ENCODE measurements at regions not wholly inside any gene's neighbourhood (a gene's known extent, or its start where the extent isn't known, plus 50 kb on each side); places are given as distances from the start of the nearest gene placed in this dataset.

- DNase-seq, result no peak
Observed at GRCh38 chr19:16000024-16000663, 51.3 kb downstream of the OR10H4 start.

DNA sequence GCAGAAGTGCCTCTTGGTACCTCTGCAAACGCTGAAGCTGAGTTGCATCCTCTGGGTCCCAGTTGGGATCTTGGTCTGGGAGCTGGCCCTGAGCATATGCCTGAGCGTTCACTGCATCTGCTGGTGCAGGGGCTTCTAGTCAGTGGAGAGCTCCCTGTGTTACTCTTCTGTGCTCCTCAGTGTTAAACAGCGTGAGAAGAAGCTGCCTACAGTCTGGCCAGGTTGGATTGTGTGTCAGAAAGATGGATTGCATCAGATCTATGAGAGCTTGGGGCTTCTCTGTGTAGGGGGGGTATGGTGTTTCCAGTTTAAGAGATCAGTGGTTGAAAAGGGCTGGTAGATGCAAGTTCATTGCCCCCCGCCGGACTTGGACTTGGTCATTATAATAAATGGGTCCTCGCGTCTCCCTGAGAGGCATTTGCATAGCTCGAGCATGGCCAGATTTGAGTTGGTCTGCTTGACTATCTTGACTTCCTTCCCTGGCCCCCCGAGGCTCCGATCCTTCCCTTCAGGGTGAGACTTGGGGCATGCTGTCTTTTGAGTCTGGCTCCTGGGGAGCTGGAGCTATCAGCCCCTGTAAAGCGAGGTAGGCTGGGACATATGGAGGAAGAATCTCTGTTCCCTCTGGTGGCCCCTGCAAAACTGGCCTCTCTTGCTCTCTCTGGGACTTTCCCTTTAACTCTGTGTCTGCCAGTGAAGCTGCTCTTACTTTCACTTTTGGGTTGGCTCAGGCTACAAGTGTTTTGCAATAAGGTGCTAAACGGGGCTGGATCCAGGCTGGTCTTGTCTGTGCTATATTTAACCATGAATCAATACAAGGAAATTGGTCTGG lies 52.9 kb downstream of the OR10H4 start:
- DNase-seq, result peak; percentile 9

DNA sequence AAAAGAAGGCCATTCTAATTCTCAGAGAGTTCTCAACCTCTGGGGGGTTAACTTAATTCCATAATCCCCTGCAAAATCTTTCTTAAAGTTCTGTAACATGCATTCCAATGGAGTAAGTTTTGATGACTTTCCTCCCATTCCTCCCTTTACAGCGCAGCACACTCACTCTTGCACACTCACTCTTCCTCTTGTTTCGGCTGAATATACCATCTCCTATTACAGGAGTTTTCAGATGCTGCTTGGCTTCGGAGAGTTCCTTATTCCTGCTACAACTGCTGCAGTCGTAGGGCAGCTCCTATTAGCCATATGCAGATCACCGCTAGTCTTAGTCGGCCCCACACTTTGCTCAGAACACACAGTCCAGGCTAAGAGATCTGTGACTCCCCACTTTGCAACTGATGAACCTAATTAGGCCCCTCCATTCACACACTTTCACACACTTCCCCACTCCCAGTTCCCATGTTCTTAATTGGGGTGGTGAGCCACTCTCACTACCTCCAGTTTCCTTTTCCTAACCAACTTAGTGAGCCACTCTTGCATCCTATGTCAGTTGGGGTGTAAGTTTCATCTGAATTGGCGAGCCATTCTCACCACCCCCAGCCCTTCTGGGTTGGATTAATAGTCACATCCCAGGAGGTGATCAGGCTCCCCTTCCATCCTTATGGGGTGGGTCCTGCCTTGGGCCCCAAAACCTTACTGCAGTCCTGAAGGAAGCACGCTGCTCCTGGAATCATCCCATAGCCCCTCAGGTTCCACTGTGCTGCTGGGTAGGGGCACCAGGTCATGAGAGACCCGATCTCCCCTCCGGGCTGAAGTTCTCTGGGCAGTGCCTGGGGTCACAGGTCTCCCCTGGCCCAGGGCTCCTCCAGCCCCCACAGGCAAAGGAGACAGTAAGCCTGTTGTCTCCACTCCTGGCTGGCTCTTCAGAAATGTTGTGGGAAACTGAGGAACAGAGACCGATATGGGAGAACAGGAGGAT lies 53.9 kb downstream of the OR10H4 start:
- no peak for DNase-seq

- no peak for DNase-seq
Observed at GRCh38 chr19:16003391-16003790, 54.6 kb downstream of the OR10H4 start.

GRCh38 chr19:16005925-16006324 lies 57.1 kb downstream of the OR10H4 start:
- no peak for DNase-seq

DNA sequence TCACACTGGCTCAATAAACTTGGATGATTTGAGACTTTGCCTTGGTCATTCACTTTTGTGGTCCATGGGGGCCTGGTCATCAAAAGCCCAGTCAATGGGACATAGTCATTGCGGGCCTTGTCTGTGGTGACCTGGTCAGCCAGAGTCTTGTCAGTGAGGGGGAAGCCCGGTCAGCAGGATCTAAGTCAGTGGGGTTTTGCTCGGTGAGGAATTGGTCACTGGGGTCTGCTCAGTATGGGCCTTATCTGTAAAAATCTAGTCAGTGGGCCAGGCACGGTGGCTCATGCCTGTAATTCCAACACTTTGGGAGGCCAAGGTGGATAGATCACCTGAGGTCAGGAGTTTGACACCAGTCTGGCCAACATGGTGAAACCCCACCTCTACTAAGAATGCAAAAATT lies 63.7 kb upstream of the TPM4 start:
- no peak for DNase-seq

DNA sequence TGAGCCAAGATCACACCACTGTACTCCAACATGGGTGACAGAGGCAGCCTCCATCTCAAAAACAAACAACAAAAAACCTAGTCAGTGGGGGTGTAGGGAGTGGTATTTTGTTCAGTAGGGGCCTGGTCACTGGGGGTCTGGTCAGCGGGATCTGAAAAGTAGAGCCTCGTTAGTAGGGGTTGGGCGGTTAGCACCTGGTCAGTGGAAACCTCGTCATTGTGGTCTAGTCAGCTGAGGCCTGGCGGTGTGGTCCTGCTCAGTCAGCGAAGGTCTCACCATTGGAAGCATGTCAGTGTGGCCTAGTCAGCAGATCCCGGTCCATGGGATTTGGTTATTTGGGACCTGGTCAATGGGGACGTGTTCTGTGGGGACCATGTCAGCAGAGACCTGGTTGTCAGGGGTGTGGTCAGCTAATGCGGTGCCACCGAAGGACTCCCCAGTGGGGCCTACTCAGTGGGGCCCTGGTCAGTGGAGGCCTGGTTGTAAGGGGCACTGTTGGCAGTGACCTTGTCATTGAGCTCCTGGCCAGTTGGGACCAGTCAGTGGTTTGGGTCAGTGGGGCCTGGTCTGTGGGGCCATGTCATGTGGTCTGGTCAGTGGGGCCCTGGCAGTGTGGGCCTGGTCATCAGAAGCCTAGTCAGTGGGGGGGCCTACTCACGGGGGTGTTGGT lies 63.0 kb upstream of the TPM4 start:
- no peak for DNase-seq

DNA sequence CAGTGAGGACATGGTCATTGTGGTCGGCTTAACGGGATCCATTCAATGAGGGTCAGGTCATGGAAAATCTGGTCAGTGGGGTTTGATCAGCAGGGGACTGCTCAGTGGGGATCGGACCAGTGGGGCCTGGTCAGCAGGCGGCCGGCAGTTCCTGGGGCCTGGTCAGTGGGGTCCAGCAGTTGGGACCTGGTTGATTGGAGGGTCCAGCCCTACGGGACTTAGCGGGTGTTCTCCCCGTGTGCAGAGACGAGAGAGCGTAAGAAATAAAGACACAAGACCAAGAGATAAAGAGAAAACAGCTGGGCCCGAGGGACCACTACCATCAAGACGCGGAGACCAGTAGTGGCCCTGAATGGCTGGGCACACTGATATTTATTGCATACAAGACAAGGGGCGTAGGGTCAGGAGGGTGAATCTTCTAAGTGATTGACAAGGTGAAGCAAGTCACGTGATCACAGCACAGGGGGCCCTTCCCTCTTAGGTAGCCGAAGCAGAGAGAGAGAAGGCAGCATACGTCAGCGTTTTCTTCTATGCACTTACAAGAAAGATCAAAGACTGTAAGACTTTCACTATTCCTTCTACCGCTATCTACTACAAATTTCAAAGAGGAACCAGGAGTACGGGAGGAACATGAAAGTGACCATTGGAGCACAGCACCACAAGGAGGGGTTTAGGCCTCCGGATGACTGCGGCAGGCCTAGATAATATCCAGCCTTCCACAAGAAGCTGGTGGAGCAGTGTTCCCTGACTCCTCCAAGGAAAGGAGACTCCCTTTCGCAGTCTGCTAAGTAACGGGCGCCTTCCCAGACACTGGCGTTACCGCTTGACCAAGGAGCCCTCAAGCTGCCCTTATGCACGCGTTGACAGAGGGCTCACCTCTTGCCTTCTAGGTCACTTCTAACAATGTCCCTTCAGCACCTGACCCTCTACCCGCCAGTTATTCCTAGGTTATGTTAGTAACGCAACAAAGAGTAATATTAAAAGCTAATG lies 62.1 kb upstream of the TPM4 start:
- DNase-seq, result no peak

GRCh38 chr19:16014923-16015804 lies 61.1 kb upstream of the TPM4 start:
- no peak for DNase-seq

DNA sequence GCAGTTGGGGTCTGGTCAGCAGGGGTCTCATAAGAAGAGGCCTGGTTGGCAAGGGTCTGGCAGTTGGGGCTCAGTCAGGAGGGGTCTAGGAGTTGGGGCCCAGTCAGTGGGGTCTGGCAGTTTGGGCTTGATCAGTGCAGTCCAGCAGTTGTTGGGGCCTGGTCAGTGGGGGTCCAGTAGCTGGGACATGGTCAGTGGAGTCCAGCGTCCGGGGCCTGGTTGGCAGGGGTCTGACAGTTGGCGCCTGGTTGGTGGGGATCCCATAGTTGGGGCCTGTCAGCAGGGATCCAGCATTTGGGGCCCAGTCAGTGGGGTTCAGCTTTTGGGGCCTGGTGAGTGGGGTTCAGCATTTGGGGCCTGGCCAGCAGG lies 60.5 kb upstream of the TPM4 start:
- no peak for DNase-seq

DNA sequence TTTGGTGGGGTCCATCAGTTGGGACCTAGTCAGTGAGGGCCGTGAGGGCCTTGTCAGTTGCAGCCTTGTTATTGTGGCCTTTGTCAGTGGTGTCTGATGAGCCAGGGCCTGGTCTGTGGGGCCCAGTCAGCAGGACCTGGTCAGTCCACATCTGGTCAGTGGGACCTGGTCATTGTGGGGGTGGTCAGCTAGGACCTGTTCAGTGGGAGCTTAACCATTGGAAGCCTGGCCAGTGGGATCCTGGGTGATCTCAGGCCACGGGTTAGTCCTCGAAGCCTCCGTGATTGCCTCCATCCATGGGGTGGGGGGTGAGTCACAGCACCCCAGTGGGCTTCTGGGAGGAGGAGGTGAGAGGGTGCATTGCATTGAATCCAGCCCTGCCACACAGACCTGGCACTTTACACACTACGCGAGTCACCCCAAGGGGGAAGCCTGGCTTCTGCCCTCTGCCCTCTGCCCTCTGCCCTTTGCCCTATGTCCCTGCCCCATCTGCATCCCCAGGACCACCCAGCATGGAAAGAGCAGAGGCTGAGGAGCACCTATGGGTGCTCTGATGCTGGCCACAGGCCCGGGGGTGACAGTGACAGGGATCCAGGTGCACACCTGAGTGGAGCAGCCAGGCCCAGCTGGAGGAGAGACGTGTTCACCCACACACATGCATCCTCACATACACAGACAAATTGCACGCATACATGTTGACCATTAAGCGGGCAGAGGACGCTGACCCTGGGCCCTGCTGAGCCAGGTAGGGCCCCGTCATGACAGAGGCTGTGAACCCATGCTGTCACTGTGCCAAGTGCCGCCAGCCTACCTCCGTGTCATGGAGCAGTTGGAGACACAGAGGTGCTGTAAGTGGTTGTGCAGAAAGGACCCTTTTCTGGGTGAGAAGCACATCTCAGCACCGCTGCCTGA lies 59.8 kb upstream of the TPM4 start:
- no peak for DNase-seq

GRCh38 chr19:16017138-16017490 lies 59.2 kb upstream of the TPM4 start:
- DNase-seq, result no peak

- no peak for DNase-seq
Observed at GRCh38 chr19:16018106-16018755, 58.1 kb upstream of the TPM4 start.

DNA sequence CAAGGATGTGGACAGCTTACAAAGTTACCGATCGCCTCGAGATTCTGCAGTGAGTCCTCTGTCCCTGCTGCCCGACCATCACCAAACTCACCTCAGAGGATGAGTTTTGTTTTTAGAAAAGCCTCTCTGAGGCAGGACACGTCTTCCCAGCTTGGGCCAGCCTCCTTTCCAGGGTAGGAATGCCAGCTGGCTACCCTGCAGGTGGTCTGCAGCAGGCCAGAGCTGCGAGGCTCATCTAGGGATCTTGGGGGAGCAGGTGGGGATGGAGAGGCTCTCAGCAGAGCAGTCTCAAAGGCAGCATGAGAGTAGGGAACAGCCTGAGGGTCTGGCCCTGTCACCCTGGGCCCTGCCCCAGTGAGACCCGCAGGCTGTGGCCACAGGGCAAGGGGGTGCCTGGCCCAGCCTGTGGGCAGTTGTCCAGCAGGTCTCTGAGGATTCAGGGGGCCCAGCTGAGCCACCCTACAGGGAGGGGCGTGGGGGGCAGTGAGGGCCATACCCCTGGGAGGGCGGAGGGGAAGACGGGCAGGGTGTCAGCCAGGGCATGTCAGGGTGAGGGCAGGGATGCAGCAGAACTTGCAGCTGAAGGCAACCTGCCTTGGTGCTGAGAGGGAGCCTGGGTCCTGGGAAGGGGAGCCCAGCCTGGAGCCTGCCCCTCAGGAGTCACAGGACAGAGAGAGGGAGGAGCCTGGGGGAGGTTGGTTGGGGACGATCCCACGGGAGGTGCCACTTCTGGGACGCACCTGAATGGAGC lies 57.3 kb upstream of the TPM4 start:
- DNase-seq, result no peak

DNA sequence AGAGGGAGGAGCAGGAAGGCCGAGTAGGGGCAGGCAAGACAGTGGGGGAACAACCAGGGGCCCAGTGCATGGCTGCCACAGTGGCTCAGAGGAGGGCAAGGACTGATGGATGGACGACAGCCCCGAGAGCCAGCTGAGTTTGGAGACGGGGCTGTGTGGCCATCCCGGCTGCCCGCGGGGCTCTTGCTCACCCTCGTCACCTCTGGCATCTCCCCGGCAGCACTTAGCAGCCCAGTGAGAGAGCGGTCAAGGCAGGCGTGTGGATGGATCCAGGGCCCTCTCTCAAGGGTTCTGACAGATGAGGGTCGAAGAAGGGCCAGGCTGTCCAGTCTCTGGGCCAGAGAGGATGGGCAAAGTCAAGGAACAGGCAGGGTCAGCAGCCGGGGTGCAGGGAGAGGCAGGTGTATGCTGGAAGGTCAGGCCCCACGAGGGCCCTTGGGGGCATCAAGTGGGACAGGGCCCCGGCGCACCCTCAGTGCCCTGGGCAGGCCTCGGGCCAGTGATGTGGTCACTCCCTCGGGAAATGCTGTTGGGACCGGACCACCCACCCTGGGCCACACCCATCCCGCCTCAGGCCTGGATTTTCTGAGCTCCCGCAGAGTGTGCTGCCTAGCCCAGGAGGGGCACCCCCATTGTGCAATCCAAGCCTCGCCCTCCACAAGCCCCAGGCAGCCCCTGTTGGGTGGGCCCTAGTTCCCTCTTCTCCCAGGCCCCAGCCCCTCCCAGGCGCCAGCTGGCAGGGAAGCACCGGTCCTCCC lies 56.4 kb upstream of the TPM4 start:
- DNase-seq, result no peak

- no peak for DNase-seq
Observed at GRCh38 chr19:16021796-16022195, 54.5 kb upstream of the TPM4 start.

- no peak for DNase-seq
Observed at GRCh38 chr19:16022251-16022650, 54.0 kb upstream of the TPM4 start.

Data from activated effector memory CD4-positive, alpha-beta T cell treated with Interleukin-2 at 50 U/mL for 16 hours (primary cell).